GM23338 (cell line): ENCODE measurements at regions not wholly inside any gene's neighbourhood (a gene's known extent, or its start where the extent isn't known, plus 50 kb on each side); places are given as distances from the start of the nearest gene placed in this dataset.

Experiments
- ATAC-seq: fragments of 200-7000 bp; cut with Tn5 transposase; 3 replicates; pipeline ENCODE4 v1.9.1; 2020
- DNase-seq: peaks from one replicate; pipeline ENCODE4 v3.0.0-alpha.2; 2015; ENCODE audit warnings: low spot score
- H2AFZ ChIP-seq: fragments of 200-600 bp; sonication (generic); 2 replicates; pipeline ENCODE4 v1.8.0; 2016; ENCODE audit warnings: antibody characterized with exemption, mild to moderate bottlenecking, moderate library complexity
- H3F3A ChIP-seq: fragments of 200-600 bp; sonication (generic); replicated peaks from 2 replicates; pipeline ENCODE4 v1.8.0; 2017; ENCODE audit warnings: antibody characterized with exemption, mixed run types, low read depth
- H3K27ac ChIP-seq: fragments of 200-600 bp; sonication (generic); 2 replicates; pipeline ENCODE4 v1.6.1; 2016; ENCODE audit warnings: low read depth
- H3K27me3 ChIP-seq: fragments of 200-600 bp; sonication (generic); 2 replicates; pipeline ENCODE4 v1.8.0; 2016; ENCODE audit warnings: mild to moderate bottlenecking, mixed run types, moderate library complexity; ENCODE audit not compliant: insufficient read depth
- H3K36me3 ChIP-seq: fragments of 200-600 bp; sonication (generic); 2 replicates; pipeline ENCODE4 v1.8.0; 2016; ENCODE audit warnings: mild to moderate bottlenecking; ENCODE audit not compliant: insufficient read depth
- H3K4me1 ChIP-seq: fragments of 200-600 bp; sonication (generic); 2 replicates; pipeline ENCODE4 v1.8.0; 2016; ENCODE audit warnings: mild to moderate bottlenecking, moderate library complexity; ENCODE audit not compliant: insufficient read depth
- H3K4me2 ChIP-seq: fragments of 200-600 bp; sonication (generic); 2 replicates; pipeline ENCODE4 v1.7.1; 2017; ENCODE audit warnings: mixed run types
- H3K4me3 ChIP-seq: fragments of 200-600 bp; sonication (generic); 2 replicates; pipeline ENCODE4 v1.6.1; 2016; ENCODE audit warnings: mixed run types
- H3K79me2 ChIP-seq: fragments of 200-600 bp; sonication (generic); replicated peaks from 2 replicates; pipeline ENCODE4 v1.8.0; 2017; ENCODE audit warnings: mild to moderate bottlenecking; ENCODE audit not compliant: insufficient read depth
- H3K9me2 ChIP-seq: fragments of 200-600 bp; sonication (generic); 2 replicates; pipeline ENCODE4 v1.8.0; 2017; ENCODE audit not compliant: insufficient read depth
- H4K20me1 ChIP-seq: fragments of 200-600 bp; sonication (generic); replicated peaks from 2 replicates; pipeline ENCODE4 v1.8.0; 2017; ENCODE audit warnings: mild to moderate bottlenecking; ENCODE audit not compliant: insufficient read depth
- H3K27ac Mint-ChIP-seq: 2 replicates; pipeline ENCODE4 v1.8.0; 2020; ENCODE audit warnings: inconsistent platforms, mild to moderate bottlenecking, moderate library complexity, mixed read lengths
- H3K27me3 Mint-ChIP-seq: 3 replicates; pipeline ENCODE4 v1.8.0; 2022; ENCODE audit warnings: low read depth, mild to moderate bottlenecking, moderate library complexity, mixed read lengths, inconsistent platforms; ENCODE audit not compliant: insufficient read depth, poor library complexity
- H3K36me3 Mint-ChIP-seq: 3 replicates; pipeline ENCODE4 v1.8.0; 2021; ENCODE audit warnings: low read depth, mild to moderate bottlenecking, inconsistent platforms, moderate library complexity, mixed read lengths
- H3K4me1 Mint-ChIP-seq: 3 replicates; pipeline ENCODE4 v1.8.0; 2020; ENCODE audit warnings: mild to moderate bottlenecking, inconsistent platforms, mixed read lengths
- H3K4me3 Mint-ChIP-seq: 3 replicates; pipeline ENCODE4 v1.8.0; 2021; ENCODE audit warnings: moderate library complexity, mild to moderate bottlenecking, inconsistent platforms, mixed read lengths
- H3K9me3 Mint-ChIP-seq: 3 replicates; pipeline ENCODE4 v1.8.0; 2020; ENCODE audit warnings: moderate library complexity, mild to moderate bottlenecking, inconsistent platforms, mixed read lengths
- CREB1 ChIP-seq: fragments of 250-450 bp; sonication (Bioruptor Pico); IDR thresholded peaks from 2 replicates; pipeline ENCODE4 v1.5.0; 2020; ENCODE audit warnings: low read depth, mild to moderate bottlenecking, moderate library complexity
- CTCF ChIP-seq, 2 experiments: fragments of 200-600 bp in 1 of 2; sonication (generic) in 1 of 2; conservative IDR thresholded peaks; 2 replicates each; pipeline versions ENCODE4 v1.5.1 to v1.6.1; 2016 to 2017; ENCODE audit warnings: antibody characterized with exemption in 2 of 2, low read depth in 2 of 2, mild to moderate bottlenecking in 2 of 2, moderate library complexity in 1 of 2
- ETS1 ChIP-seq: IDR thresholded peaks from 2 replicates; pipeline ENCODE4 v1.6.1; 2016; ENCODE audit warnings: antibody characterized with exemption
- EZH2 ChIP-seq: fragments of 200-600 bp; sonication (generic); IDR thresholded peaks from one replicate; pipeline ENCODE4 v1.8.0; 2017; ENCODE audit warnings: antibody characterized with exemption, mild to moderate bottlenecking, low read depth; ENCODE audit not compliant: unreplicated experiment
- EZH2phosphoT487 ChIP-seq: fragments of 200-600 bp; sonication (generic); IDR thresholded peaks from one replicate; pipeline ENCODE4 v1.8.1; 2018; ENCODE audit warnings: antibody characterized with exemption; ENCODE audit not compliant: unreplicated experiment
- JUNB ChIP-seq: IDR thresholded peaks from one replicate; pipeline ENCODE4 v1.6.1; 2016; ENCODE audit warnings: antibody characterized with exemption; ENCODE audit not compliant: unreplicated experiment
- NANOG ChIP-seq: IDR thresholded peaks from 2 replicates; pipeline ENCODE4 v1.6.1; 2016; ENCODE audit warnings: antibody characterized with exemption, borderline replicate concordance
- POLR2AphosphoS5 ChIP-seq: IDR thresholded peaks from 2 replicates; pipeline ENCODE4 v1.6.1; 2016; ENCODE audit warnings: antibody characterized with exemption, low read depth
- REST ChIP-seq: IDR thresholded peaks from one replicate; pipeline ENCODE4 v1.6.1; 2018; ENCODE audit warnings: antibody characterized with exemption; ENCODE audit not compliant: unreplicated experiment
- STAT1 ChIP-seq: IDR thresholded peaks from one replicate; pipeline ENCODE4 v1.6.1; 2016; ENCODE audit warnings: antibody characterized with exemption; ENCODE audit not compliant: unreplicated experiment
- ZNF114 ChIP-seq: fragments of 250-450 bp; sonication (Bioruptor Pico); IDR thresholded peaks from 2 replicates; pipeline ENCODE4 v1.5.0; 2020; ENCODE audit warnings: mild to moderate bottlenecking, moderate library complexity
- ZNF331 ChIP-seq: fragments of 250-450 bp; sonication (Bioruptor Pico); IDR thresholded peaks from 2 replicates; pipeline ENCODE4 v1.5.0; 2020; ENCODE audit warnings: low read depth, mild to moderate bottlenecking, moderate library complexity
- ZNF462 ChIP-seq: fragments of 250-450 bp; sonication (Bioruptor Pico); IDR thresholded peaks from 2 replicates; pipeline ENCODE4 v1.5.0; 2020; ENCODE audit warnings: mild to moderate bottlenecking, moderate library complexity

- no peaks in the 10 kb centered on the region for H3K36me3 ChIP-seq
- Mint-ChIP-seq H3K4me1 (peaks cover 9% of the 10 kb centered on the region), H3K27ac (no peak overlapping the region), H3K9me3 (no peaks in the 10 kb centered on the region; the same call in 2 of the 3 replicates), H3K27me3 (peaks cover 3% of the 10 kb centered on the region), H3K36me3 (no peaks in the 10 kb centered on the region), H3K4me3 (no peak overlapping the region)
- H3F3A ChIP-seq, result no peaks in the 10 kb centered on the region
- no peak overlapping the region for H3K4me2 ChIP-seq
- no peak for TF ChIP-seq ZNF114 (CRISPR knock-in tag)
- TF ChIP-seq CREB1 (CRISPR knock-in tag), result no peak
- no peak for TF ChIP-seq CTCF (conservative IDR thresholded peaks at IDR 0.05; ENCODE audit: low read depth in 2 of 2)
- no peak for TF ChIP-seq POLR2AphosphoS5
- TF ChIP-seq STAT1, result no peak
- TF ChIP-seq NANOG, result no peak
- TF ChIP-seq REST, result no peak
- TF ChIP-seq EZH2, result no peak
- no peak for TF ChIP-seq EZH2phosphoT487
- TF ChIP-seq ZNF331 (CRISPR knock-in tag), result no peak
- TF ChIP-seq ETS1, result no peak
- TF ChIP-seq ZNF462 (CRISPR knock-in tag), result no peak
- TF ChIP-seq JUNB, result no peak
- H3K4me1 ChIP-seq, result peaks cover 11% of the 10 kb centered on the region
- ATAC-seq, result no peak
- no peak overlapping the region for H2AFZ ChIP-seq
- no peaks in the 10 kb centered on the region for H3K79me2 ChIP-seq
- DNase-seq, result no peak
- no peaks in the 10 kb centered on the region for H3K27me3 ChIP-seq
- no peaks in the 10 kb centered on the region for H3K9me2 ChIP-seq
- no peak overlapping the region for H3K4me3 ChIP-seq
- H4K20me1 ChIP-seq, result no peaks in the 10 kb centered on the region
- H3K27ac ChIP-seq, result no peak overlapping the region
Measured at GRCh38 chr4:127018381-127018780, 614.4 kb upstream of the INTU start.
